ENCODE measurements at regions not wholly inside any gene's neighbourhood (a gene's known extent, or its start where the extent isn't known, plus 50 kb on each side); places are given as distances from the start of the nearest gene placed in this dataset.

DNA sequence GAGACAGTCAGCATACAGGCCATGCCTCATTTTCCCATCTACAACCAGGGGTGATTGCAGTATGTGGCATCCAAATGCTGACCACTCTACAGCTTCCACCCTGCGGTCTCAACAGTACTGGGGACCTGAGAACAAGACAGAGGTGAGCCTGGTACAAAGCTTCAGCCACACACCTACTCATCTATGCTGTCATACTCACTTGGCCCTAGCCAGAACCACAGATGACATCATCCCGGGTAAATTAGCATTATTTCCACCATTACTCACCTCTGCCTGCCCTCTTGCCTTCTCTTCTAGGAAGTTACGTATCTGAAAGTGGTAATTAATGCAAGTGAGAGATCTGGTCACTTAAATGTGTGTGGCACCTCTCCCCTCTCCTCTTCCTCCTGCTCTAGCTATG, 208.2 kb upstream of the ARL4C start:
- TF ChIP-seq POLR2AphosphoS5 (IDR thresholded peaks at IDR 0.05) (no peak), EP300 (IDR thresholded peaks at IDR 0.05) (no peak)
- TF ChIP-seq, protein P1, sequence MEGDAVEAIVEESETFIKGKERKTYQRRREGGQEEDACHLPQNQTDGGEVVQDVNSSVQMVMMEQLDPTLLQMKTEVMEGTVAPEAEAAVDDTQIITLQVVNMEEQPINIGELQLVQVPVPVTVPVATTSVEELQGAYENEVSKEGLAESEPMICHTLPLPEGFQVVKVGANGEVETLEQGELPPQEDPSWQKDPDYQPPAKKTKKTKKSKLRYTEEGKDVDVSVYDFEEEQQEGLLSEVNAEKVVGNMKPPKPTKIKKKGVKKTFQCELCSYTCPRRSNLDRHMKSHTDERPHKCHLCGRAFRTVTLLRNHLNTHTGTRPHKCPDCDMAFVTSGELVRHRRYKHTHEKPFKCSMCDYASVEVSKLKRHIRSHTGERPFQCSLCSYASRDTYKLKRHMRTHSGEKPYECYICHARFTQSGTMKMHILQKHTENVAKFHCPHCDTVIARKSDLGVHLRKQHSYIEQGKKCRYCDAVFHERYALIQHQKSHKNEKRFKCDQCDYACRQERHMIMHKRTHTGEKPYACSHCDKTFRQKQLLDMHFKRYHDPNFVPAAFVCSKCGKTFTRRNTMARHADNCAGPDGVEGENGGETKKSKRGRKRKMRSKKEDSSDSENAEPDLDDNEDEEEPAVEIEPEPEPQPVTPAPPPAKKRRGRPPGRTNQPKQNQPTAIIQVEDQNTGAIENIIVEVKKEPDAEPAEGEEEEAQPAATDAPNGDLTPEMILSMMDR (IDR thresholded peaks at IDR 0.05), result no peak

Measured in suprapubic skin (tissue), 4 donors.